Endothelial cell of umbilical vein (primary cell): ENCODE measurements at regions not wholly inside any gene's neighbourhood (a gene's known extent, or its start where the extent isn't known, plus 50 kb on each side); places are given as distances from the start of the nearest gene placed in this dataset.

Experiments used
- BruUV-seq: library from RNA; stranded (reverse); fragments of 400-500 nt; replicated peaks from 2 replicates; lab custom pipeline; 2021; lab: Mats Ljungman, UMichigan
- CTCF ChIA-PET: fragments of 300-600, 350-600 bp; sonication (Branson Sonifier 250); formaldehyde crosslinking; loops from one replicate; lab custom pipeline; 2021; ENCODE audit warnings: antibody characterized with exemption, inconsistent platforms; lab: Charles Lee
- POLR2A ChIA-PET: fragments of 300-600, 350-600 bp; sonication (Branson Sonifier 250); formaldehyde crosslinking; loops from one replicate; lab custom pipeline; 2021; ENCODE audit warnings: antibody characterized with exemption, inconsistent platforms; lab: Charles Lee
- DNase-seq: peaks from one replicate; pipeline ENCODE4 v3.0.0-alpha.2; 2011; ENCODE audit warnings: low read depth, low spot score
- FAIRE-seq: peaks from 2 replicates; lab custom pipeline; 2011; peaks lifted over from hg19 to GRCh38; lab: Jason Lieb, UNC
- H2AFZ ChIP-seq: 2 replicates; pipeline ENCODE4 v1.6.0; 2012; ENCODE audit warnings: low read depth, low read length, control low read depth, inconsistent platforms
- H3K27ac ChIP-seq: 2 replicates; pipeline ENCODE4 v1.5.1; 2011; ENCODE audit warnings: low read depth, mild to moderate bottlenecking, control low read depth, low read length, moderate library complexity; ENCODE audit not compliant: insufficient read depth
- H3K27me3 ChIP-seq, 2 experiments: 2 replicates each; pipeline versions ENCODE4 v1.6.0 to v1.6.1; 2011; ENCODE audit warnings: low read length in 2 of 2, mixed read lengths in 1 of 2; ENCODE audit not compliant: control insufficient read depth in 2 of 2, insufficient read depth in 2 of 2
- H3K36me3 ChIP-seq, 2 experiments: 2 replicates in 1 of 2; 3 replicates in 1 of 2; pipeline ENCODE4 v1.5.1; 2011; ENCODE audit warnings: low read length in 2 of 2, mild to moderate bottlenecking in 1 of 2, moderate library complexity in 1 of 2; ENCODE audit not compliant: control insufficient read depth in 2 of 2, insufficient read depth in 2 of 2; ENCODE audit errors: extremely low read depth in 1 of 2
- H3K4me1 ChIP-seq: 3 replicates; pipeline ENCODE4 v1.5.1; 2011; ENCODE audit warnings: mild to moderate bottlenecking, low read length; ENCODE audit not compliant: control insufficient read depth, insufficient read depth; ENCODE audit errors: extremely low read depth
- H3K4me2 ChIP-seq: 2 replicates; pipeline ENCODE4 v1.6.1; 2011; ENCODE audit warnings: low read length, control low read depth, mixed read lengths; ENCODE audit not compliant: insufficient read depth
- H3K4me3 ChIP-seq, 3 experiments: fragments of 200-600 bp in 1 of 3; sonication (generic), shearing (Covaris generic) in 1 of 3; replicated peaks in 1 of 3; 2 replicates each; pipeline ENCODE4 v1.5.1; 2011 to 2016; ENCODE audit warnings: control low read depth in 3 of 3, low read length in 3 of 3, mild to moderate bottlenecking in 2 of 3, inconsistent platforms in 1 of 3, low read depth in 1 of 3, moderate library complexity in 1 of 3; ENCODE audit not compliant: insufficient read depth in 1 of 3
- H3K79me2 ChIP-seq: 2 replicates; pipeline ENCODE4 v1.6.0; 2012; ENCODE audit warnings: low read length, inconsistent platforms; ENCODE audit not compliant: control insufficient read depth, insufficient read depth
- H3K9ac ChIP-seq: replicated peaks from 2 replicates; pipeline ENCODE3; 2011; ENCODE audit warnings: low read length, control low read depth; ENCODE audit not compliant: insufficient read depth; ENCODE audit errors: extremely low read depth
- H3K9me1 ChIP-seq: replicated peaks from 3 replicates; pipeline ENCODE4 v1.6.0; 2011; ENCODE audit warnings: mild to moderate bottlenecking, low read length; ENCODE audit not compliant: control insufficient read depth, insufficient read depth; ENCODE audit errors: extremely low read depth
- H3K9me3 ChIP-seq: replicated peaks from 2 replicates; pipeline ENCODE4 v1.5.1; 2012; ENCODE audit warnings: low read length, inconsistent platforms; ENCODE audit not compliant: control insufficient read depth, insufficient read depth
- H4K20me1 ChIP-seq: replicated peaks from 2 replicates; pipeline ENCODE3; 2011; ENCODE audit warnings: mild to moderate bottlenecking, low read length; ENCODE audit not compliant: control insufficient read depth, insufficient read depth; ENCODE audit errors: extremely low read depth
- EZH2 ChIP-seq: IDR thresholded peaks from 2 replicates; pipeline ENCODE4 v1.6.1; 2012; ENCODE audit warnings: borderline replicate concordance, low read depth, mild to moderate bottlenecking, moderate library complexity, low read length, inconsistent platforms; ENCODE audit not compliant: severe bottlenecking
- FOS ChIP-seq: IDR thresholded peaks from 2 replicates; pipeline ENCODE4 v1.6.1; 2011; ENCODE audit warnings: mild to moderate bottlenecking, low read length, moderate library complexity, borderline replicate concordance; ENCODE audit not compliant: insufficient read depth
- GATA2 ChIP-seq: IDR thresholded peaks from 2 replicates; pipeline ENCODE4 v1.7.0; 2011; ENCODE audit warnings: low read depth, mild to moderate bottlenecking, moderate library complexity, mixed read lengths, low read length; ENCODE audit not compliant: insufficient read length, insufficient read depth
- JUN ChIP-seq: IDR thresholded peaks from 2 replicates; pipeline ENCODE4 v1.6.1; 2011; ENCODE audit warnings: borderline replicate concordance, low read depth; ENCODE audit not compliant: insufficient read length, insufficient read depth
- MYC ChIP-seq: IDR thresholded peaks from one replicate; pipeline ENCODE4 v1.6.1; 2011; ENCODE audit warnings: mild to moderate bottlenecking, low read depth, low read length
- POLR2A ChIP-seq: IDR thresholded peaks from 2 replicates; pipeline ENCODE4 v1.6.1; 2012; ENCODE audit warnings: low read depth, mild to moderate bottlenecking, control low read depth, low read length
- POLR2AphosphoS5 ChIP-seq: IDR thresholded peaks from 2 replicates; pipeline ENCODE4 v1.6.1; 2012; ENCODE audit warnings: low read depth, mild to moderate bottlenecking, control low read depth, low read length, moderate library complexity; ENCODE audit not compliant: insufficient read depth
- dilution Hi-C: fragments of 300-500 bp; cut with MboI; formaldehyde crosslinking; loops from one replicate; pipeline ENCODE4 v1.15.0; 2019; ENCODE audit warnings: low sequenced_read_pairs; ENCODE audit not compliant: extremely low pct_ligation_motif_present
- intact Hi-C: fragments of 100-400 bp; cut with micrococcal nuclease; formaldehyde crosslinking; loops from one replicate; pipeline ENCODE4 v1.10.0; 2022
- TF ChIP-seq, protein P1 (sequence below): IDR thresholded peaks from 2 replicates; pipeline ENCODE4 v1.6.1; 2011; ENCODE audit not compliant: insufficient read depth, insufficient read length
- TF ChIP-seq, protein P2 (sequence below), 2 donors: IDR thresholded peaks; 1 replicate in 1 of 2; 2 replicates in 1 of 2; pipeline ENCODE4 v1.5.1; 2011; ENCODE audit warnings: low read length in 2 of 2, mild to moderate bottlenecking in 2 of 2, moderate library complexity in 2 of 2, control low read depth in 1 of 2, inconsistent platforms in 1 of 2, low read depth in 1 of 2; ENCODE audit not compliant: insufficient read depth in 1 of 2; ENCODE audit errors: extremely low read depth in 1 of 2

GRCh38 chr14:39621678-39622077 is 189.4 kb upstream of the FBXO33 start:
- Histone ChIP-seq H3K36me3 (no peaks in the 10 kb centered on the region), H3K79me2 (no peaks in the 10 kb centered on the region), H3K4me3 (no peak overlapping the region), H2AFZ (no peak overlapping the region), H3K9ac (no peak overlapping the region), H3K27ac (no peak overlapping the region), H4K20me1 (no peaks in the 10 kb centered on the region), H3K27me3 (no peaks in the 10 kb centered on the region), H3K9me1 (no peaks in the 10 kb centered on the region), H3K4me2 (no peak overlapping the region), H3K4me1 (no peaks in the 10 kb centered on the region), H3K9me3 (peaks cover 2% of the 10 kb centered on the region)
- POLR2A ChIA-PET = no interaction called here
- FAIRE-seq = no peak
- DNase-seq = no peak
- dilution Hi-C loops = no loop called here
- TF ChIP-seq JUN (no peak), GATA2 (no peak), MYC (no peak), POLR2AphosphoS5 (no peak), POLR2A (no peak), FOS (no peak), EZH2 (no peak)
- TF ChIP-seq, protein P1, sequence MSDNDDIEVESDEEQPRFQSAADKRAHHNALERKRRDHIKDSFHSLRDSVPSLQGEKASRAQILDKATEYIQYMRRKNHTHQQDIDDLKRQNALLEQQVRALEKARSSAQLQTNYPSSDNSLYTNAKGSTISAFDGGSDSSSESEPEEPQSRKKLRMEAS = no peak
- TF ChIP-seq, protein P2, sequence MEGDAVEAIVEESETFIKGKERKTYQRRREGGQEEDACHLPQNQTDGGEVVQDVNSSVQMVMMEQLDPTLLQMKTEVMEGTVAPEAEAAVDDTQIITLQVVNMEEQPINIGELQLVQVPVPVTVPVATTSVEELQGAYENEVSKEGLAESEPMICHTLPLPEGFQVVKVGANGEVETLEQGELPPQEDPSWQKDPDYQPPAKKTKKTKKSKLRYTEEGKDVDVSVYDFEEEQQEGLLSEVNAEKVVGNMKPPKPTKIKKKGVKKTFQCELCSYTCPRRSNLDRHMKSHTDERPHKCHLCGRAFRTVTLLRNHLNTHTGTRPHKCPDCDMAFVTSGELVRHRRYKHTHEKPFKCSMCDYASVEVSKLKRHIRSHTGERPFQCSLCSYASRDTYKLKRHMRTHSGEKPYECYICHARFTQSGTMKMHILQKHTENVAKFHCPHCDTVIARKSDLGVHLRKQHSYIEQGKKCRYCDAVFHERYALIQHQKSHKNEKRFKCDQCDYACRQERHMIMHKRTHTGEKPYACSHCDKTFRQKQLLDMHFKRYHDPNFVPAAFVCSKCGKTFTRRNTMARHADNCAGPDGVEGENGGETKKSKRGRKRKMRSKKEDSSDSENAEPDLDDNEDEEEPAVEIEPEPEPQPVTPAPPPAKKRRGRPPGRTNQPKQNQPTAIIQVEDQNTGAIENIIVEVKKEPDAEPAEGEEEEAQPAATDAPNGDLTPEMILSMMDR (IDR thresholded peaks at IDR 0.05; ENCODE audit: extremely low read depth in 1 of 2, insufficient read depth in 1 of 2, low read depth in 1 of 2, low read length in 2 of 2) = no peak
- intact Hi-C loops = no loop called here
- CTCF ChIA-PET = no interaction called here
- BruUV-seq = no TSS peak
